ENCODE measurements at regions not wholly inside any gene's neighbourhood (a gene's known extent, or its start where the extent isn't known, plus 50 kb on each side); places are given as distances from the start of the nearest gene placed in this dataset.

DNA sequence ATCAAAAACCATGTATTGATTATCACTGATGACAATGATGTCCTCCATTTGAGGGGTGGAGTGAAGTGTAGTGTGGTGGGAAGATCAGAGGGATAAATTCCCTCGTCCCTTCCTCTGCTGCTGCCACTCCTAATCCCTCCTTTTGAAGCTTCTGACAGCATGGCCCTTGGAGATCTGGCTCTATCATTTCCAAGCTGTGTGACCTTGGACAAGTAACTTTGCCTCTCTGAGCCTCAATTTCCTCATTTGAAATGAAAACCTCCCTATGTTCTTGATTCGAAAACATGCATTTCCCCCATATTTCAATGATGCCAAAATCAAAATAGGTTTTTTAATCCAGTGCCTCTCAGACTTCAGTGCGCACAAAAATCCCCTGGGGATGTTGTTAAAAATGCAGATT lies 231.6 kb downstream of the RBM19 start:
- DNase-seq (ENCODE audit: low spot score): no peak
- TF ChIP-seq, protein P1, sequence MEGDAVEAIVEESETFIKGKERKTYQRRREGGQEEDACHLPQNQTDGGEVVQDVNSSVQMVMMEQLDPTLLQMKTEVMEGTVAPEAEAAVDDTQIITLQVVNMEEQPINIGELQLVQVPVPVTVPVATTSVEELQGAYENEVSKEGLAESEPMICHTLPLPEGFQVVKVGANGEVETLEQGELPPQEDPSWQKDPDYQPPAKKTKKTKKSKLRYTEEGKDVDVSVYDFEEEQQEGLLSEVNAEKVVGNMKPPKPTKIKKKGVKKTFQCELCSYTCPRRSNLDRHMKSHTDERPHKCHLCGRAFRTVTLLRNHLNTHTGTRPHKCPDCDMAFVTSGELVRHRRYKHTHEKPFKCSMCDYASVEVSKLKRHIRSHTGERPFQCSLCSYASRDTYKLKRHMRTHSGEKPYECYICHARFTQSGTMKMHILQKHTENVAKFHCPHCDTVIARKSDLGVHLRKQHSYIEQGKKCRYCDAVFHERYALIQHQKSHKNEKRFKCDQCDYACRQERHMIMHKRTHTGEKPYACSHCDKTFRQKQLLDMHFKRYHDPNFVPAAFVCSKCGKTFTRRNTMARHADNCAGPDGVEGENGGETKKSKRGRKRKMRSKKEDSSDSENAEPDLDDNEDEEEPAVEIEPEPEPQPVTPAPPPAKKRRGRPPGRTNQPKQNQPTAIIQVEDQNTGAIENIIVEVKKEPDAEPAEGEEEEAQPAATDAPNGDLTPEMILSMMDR (IDR thresholded peaks at IDR 0.05; ENCODE audit: borderline replicate concordance, control extremely low read depth, extremely low read depth, insufficient read depth, missing control alignments): no peak
- in situ Hi-C loops (cut with MboI; ENCODE audit: low sequenced_read_pairs, unreplicated experiment): no loop called here

DNA sequence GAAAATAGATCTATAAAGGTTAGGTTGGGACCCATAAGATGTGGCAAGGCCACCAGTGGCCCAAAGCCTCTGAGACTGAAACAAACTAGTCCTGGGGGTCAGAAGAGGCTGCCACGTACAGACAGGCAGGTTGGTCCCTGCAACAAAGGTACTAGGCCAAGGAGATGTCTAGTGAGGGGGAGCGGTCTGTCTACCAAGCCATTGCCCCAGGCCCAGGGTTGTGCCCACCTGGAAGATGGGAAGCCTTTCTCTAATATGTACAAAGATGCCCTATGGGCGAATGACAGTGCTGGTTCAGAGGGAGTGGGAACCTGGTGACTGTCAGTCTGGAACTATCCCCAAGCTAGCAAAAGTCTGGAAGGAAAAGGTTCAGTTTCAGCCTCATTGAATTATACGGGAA lies 233.2 kb downstream of the RBM19 start:
- no peak for DNase-seq (ENCODE audit: low spot score)
- TF ChIP-seq, protein P1 (IDR thresholded peaks at IDR 0.05; ENCODE audit: borderline replicate concordance, control extremely low read depth, extremely low read depth, insufficient read depth, missing control alignments): no peak
- in situ Hi-C loops (cut with MboI; ENCODE audit: low sequenced_read_pairs, unreplicated experiment): no loop called here

GRCh38 chr12:113727651-113728061 lies 238.5 kb downstream of the RBM19 start:
- in situ Hi-C loops (cut with MboI; ENCODE audit: low sequenced_read_pairs, unreplicated experiment): no loop called here
- DNase-seq (ENCODE audit: low spot score): no peak
- TF ChIP-seq, protein P1 (IDR thresholded peaks at IDR 0.05; ENCODE audit: borderline replicate concordance, control extremely low read depth, extremely low read depth, insufficient read depth, missing control alignments): no peak

- in situ Hi-C loops (cut with MboI; ENCODE audit: low sequenced_read_pairs, unreplicated experiment): no loop called here
- TF ChIP-seq, protein P1 (IDR thresholded peaks at IDR 0.05; ENCODE audit: borderline replicate concordance, control extremely low read depth, extremely low read depth, insufficient read depth, missing control alignments): no peak
These were observed 239.8 kb downstream of the RBM19 start for GRCh38 chr12:113726254-113726819.

DNA sequence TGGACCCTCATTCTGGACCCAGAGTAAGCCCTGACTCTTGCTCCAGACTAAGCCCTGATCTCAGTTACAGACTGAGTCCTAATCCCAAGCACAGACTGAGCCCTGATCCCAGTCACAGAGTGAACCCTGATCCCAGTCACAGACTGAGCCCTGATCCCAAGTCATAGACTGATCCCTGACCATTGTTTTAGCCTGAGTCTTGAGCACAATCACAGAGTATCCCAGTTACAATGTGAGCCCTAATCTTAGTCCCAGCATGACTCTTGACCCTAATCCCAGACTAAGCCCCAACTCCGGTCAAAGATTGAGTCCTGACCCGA lies 240.6 kb downstream of the RBM19 start:
- TF ChIP-seq, protein P1 (IDR thresholded peaks at IDR 0.05; ENCODE audit: borderline replicate concordance, control extremely low read depth, extremely low read depth, insufficient read depth, missing control alignments): no peak
- in situ Hi-C loops (cut with MboI; ENCODE audit: low sequenced_read_pairs, unreplicated experiment): no loop called here
- DNase-seq (ENCODE audit: low spot score): no peak

More at GRCh38 chr12:113726254-113726819, 239.8 kb downstream of the RBM19 start:
- no peak for DNase-seq (ENCODE audit: low spot score)

- TF ChIP-seq, protein P1 (IDR thresholded peaks at IDR 0.05; ENCODE audit: borderline replicate concordance, control extremely low read depth, extremely low read depth, insufficient read depth, missing control alignments): no peak
- no peak for DNase-seq (ENCODE audit: low spot score)
These were observed 241.2 kb downstream of the RBM19 start for GRCh38 chr12:113724794-113725556.

More at GRCh38 chr12:113724794-113725556, 241.2 kb downstream of the RBM19 start:
- in situ Hi-C loops (cut with MboI; ENCODE audit: low sequenced_read_pairs, unreplicated experiment): no loop called here

Measured in GM13976 (cell line).